B cell (primary cell): ENCODE measurements at regions not wholly inside any gene's neighbourhood (a gene's known extent, or its start where the extent isn't known, plus 50 kb on each side); places are given as distances from the start of the nearest gene placed in this dataset.

Experiments
- CTCF ChIP-seq: fragments of 200-600 bp; IDR thresholded peaks from one replicate; pipeline ENCODE4 v1.8.0; 2022; ENCODE audit warnings: antibody characterized with exemption, mild to moderate bottlenecking
- EZH2 ChIP-seq: IDR thresholded peaks from 2 replicates; pipeline ENCODE4 v1.6.1; 2012; ENCODE audit warnings: borderline replicate concordance, low read depth, mild to moderate bottlenecking, moderate library complexity, low read length; ENCODE audit not compliant: insufficient read depth, poor library complexity, severe bottlenecking

GRCh38 chr6:14382678-14383236 lies 265.2 kb downstream of the CD83 start:
- TF ChIP-seq EZH2 (no peak), CTCF (no peak)
